GM12864 (cell line): ENCODE measurements at regions not wholly inside any gene's neighbourhood (a gene's known extent, or its start where the extent isn't known, plus 50 kb on each side); places are given as distances from the start of the nearest gene placed in this dataset.

ENCODE experiments used
- DNase-seq: peaks from one replicate; pipeline ENCODE4 v3.0.0-alpha.2; 2011; ENCODE audit warnings: low read depth
- H3K4me3 ChIP-seq: 2 replicates; pipeline ENCODE4 v1.5.1; 2011; ENCODE audit warnings: mild to moderate bottlenecking, low read depth, low read length, control low read depth
- CTCF ChIP-seq: IDR thresholded peaks from 2 replicates; pipeline ENCODE4 v1.5.1; 2011; ENCODE audit warnings: low read depth, mild to moderate bottlenecking, moderate library complexity, low read length, control low read depth, inconsistent platforms; ENCODE audit errors: missing control alignments

- no peak overlapping the region for H3K4me3 ChIP-seq
- no peak for TF ChIP-seq CTCF
- no peak for DNase-seq
Observed at GRCh38 chr11:79520086-79520485, 79.3 kb upstream of the TENM4 start.

- DNase-seq = no peak
Observed at GRCh38 chr11:79515781-79516180, 75.0 kb upstream of the TENM4 start.

GRCh38 chr11:79514695-79515094 lies 73.9 kb upstream of the TENM4 start:
- no peak for DNase-seq
- H3K4me3 ChIP-seq = no peak overlapping the region
- TF ChIP-seq CTCF = no peak

More at GRCh38 chr11:79515781-79516180, 75.0 kb upstream of the TENM4 start:
- TF ChIP-seq CTCF = no peak
- no peak overlapping the region for H3K4me3 ChIP-seq

DNA sequence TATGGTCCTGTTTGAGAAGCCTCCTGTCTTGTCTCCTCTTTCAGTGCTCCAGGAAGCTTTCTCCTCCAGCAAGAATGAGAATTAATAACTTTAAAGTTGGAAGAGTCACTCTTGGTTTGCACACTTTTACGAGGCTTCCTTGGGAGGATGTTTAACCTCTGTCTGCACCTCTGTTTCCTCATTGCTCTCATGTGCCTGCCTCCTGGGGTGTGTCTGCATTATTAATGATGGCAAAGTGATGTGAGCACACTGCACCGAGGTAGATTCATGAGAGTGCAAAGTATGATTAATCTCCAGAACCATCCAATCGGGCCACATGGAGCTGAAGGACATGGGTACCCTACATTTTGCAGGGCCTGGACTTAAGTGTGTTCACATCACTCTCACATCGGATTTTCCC lies 73.5 kb upstream of the TENM4 start:
- no peak overlapping the region for H3K4me3 ChIP-seq
- TF ChIP-seq CTCF = no peak

DNA sequence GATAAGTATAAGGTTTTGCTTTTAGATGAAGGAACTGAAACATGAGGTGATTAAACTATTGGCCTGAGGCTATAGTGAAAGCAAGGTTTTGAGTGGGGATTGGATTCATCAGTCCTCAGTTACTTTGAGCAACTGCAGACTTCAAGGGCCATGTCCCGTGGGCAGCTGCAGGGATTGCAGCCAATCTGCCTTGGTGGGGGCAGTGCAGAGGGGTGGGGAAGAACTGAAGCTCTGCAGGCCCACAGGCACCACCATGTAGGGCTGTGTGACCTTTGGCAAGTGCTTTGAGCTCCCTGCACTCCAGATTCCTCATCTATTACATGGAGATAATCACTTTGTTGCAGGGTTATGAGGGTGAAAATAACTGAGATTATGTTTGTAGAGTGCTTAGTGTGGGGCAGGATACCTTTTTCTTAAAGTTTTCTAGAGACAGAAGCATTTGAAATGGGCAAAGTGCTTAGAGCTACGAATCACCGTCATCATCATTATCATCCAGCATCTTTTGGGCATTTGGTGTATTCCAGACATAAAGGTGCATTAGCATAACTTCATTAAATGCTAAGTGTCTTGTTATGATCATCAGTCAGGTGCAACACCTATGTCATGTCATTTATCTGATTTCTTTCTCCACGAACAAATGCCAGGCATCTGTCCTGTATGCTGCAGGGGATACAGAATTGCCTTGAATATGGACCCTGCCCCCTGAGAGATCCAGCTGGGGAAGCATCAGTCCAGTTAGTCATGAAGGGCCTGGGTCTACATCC lies 72.1 kb upstream of the TENM4 start:
- DNase-seq = no peak
- H3K4me3 ChIP-seq = no peak overlapping the region
- no peak for TF ChIP-seq CTCF

More for the DNA sequence above, 73.5 kb upstream of the TENM4 start:
- no peak for DNase-seq

GRCh38 chr11:79510960-79511359 lies 70.1 kb upstream of the TENM4 start:
- TF ChIP-seq CTCF = no peak
- DNase-seq = no peak
- H3K4me3 ChIP-seq = no peak overlapping the region

- no peak overlapping the region for H3K4me3 ChIP-seq
- TF ChIP-seq CTCF = no peak
- DNase-seq = no peak
Observed at GRCh38 chr11:79508461-79508860, 67.6 kb upstream of the TENM4 start.
